GM23248 (cell line): ENCODE measurements at regions not wholly inside any gene's neighbourhood (a gene's known extent, or its start where the extent isn't known, plus 50 kb on each side); places are given as distances from the start of the nearest gene placed in this dataset.

Source experiments
- EZH2 ChIP-seq: fragments of 200-600 bp; sonication (generic); IDR thresholded peaks from 2 replicates; pipeline ENCODE4 v1.6.1; 2018; ENCODE audit warnings: antibody characterized with exemption, mild to moderate bottlenecking; ENCODE audit not compliant: insufficient read depth, poor library complexity, severe bottlenecking
- EZH2phosphoT487 ChIP-seq: fragments of 200-600 bp; sonication (generic); IDR thresholded peaks from 2 replicates; pipeline ENCODE4 v1.6.1; 2018; ENCODE audit warnings: antibody characterized with exemption, moderate library complexity, mild to moderate bottlenecking, low read depth; ENCODE audit not compliant: insufficient read depth

GRCh38 chr7:159296093-159296681 is 151.5 kb upstream of the VIPR2 start:
- no peak for TF ChIP-seq EZH2phosphoT487
- TF ChIP-seq EZH2 = no peak
